ENCODE measurements at regions not wholly inside any gene's neighbourhood (a gene's known extent, or its start where the extent isn't known, plus 50 kb on each side); places are given as distances from the start of the nearest gene placed in this dataset.
"Not testable (repeated sequence)": the region's sequence is repeated elsewhere in the genome, so short reads cannot be mapped to it uniquely, and the experiment has no call there.

GRCh38 chr7:80082213-80082612 lies 52.4 kb upstream of the GNAI1 start:
- DNase-seq, result no peak

GRCh38 chr7:80078886-80079285 lies 55.7 kb upstream of the GNAI1 start:
- DNase-seq, result no peak

GRCh38 chr7:80078159-80078731 lies 56.4 kb upstream of the GNAI1 start:
- DNase-seq, result peak in 1 of 2 donors; percentile 21

GRCh38 chr7:80070391-80070790 lies 64.2 kb upstream of the GNAI1 start:
- DNase-seq, result no peak

GRCh38 chr7:80066639-80067038 lies 68.0 kb upstream of the GNAI1 start:
- no peak for DNase-seq

GRCh38 chr7:80063834-80064233 lies 70.8 kb upstream of the GNAI1 start:
- DNase-seq, result no peak

- no peak for DNase-seq
These were observed 74.3 kb upstream of the GNAI1 start for GRCh38 chr7:80060218-80060806.

GRCh38 chr7:80057488-80057887 lies 77.1 kb upstream of the GNAI1 start:
- no peak for DNase-seq

- DNase-seq, result no peak
These were observed 80.3 kb upstream of the GNAI1 start for GRCh38 chr7:80054356-80054755.

GRCh38 chr7:80053124-80053523 lies 81.5 kb upstream of the GNAI1 start:
- no peak for DNase-seq

GRCh38 chr7:80047856-80048459 lies 86.7 kb upstream of the GNAI1 start:
- DNase-seq, result no peak

GRCh38 chr7:80047032-80047431 lies 87.6 kb upstream of the GNAI1 start:
- no peak for DNase-seq

- DNase-seq, result no peak
These were observed 89.8 kb upstream of the GNAI1 start for GRCh38 chr7:80044796-80045195.

GRCh38 chr7:80040752-80041151 lies 93.9 kb upstream of the GNAI1 start:
- DNase-seq, result no peak

- no peak for DNase-seq
These were observed 94.3 kb upstream of the GNAI1 start for GRCh38 chr7:80040335-80040734.

GRCh38 chr7:80039251-80039884 lies 95.3 kb upstream of the GNAI1 start:
- no peak for DNase-seq

- no peak for DNase-seq
These were observed 96.9 kb upstream of the GNAI1 start for GRCh38 chr7:80037689-80038088.

GRCh38 chr7:80036107-80036506 lies 98.5 kb upstream of the GNAI1 start:
- DNase-seq, result no peak

- no peak for DNase-seq
These were observed 105.9 kb upstream of the GNAI1 start for GRCh38 chr7:80028717-80029116.

GRCh38 chr7:80027611-80028173 lies 106.9 kb upstream of the GNAI1 start:
- no peak for DNase-seq

GRCh38 chr7:80026766-80027165 lies 107.9 kb upstream of the GNAI1 start:
- no peak for DNase-seq

- DNase-seq, result not testable (repeated sequence)
These were observed 114.4 kb upstream of the GNAI1 start for GRCh38 chr7:80020277-80020676.

- not testable (repeated sequence) for DNase-seq
These were observed 114.8 kb upstream of the GNAI1 start for GRCh38 chr7:80019809-80020207.
